CMK (cell line): ENCODE measurements at regions not wholly inside any gene's neighbourhood (a gene's known extent, or its start where the extent isn't known, plus 50 kb on each side); places are given as distances from the start of the nearest gene placed in this dataset.

ENCODE experiments used
- DNase-seq: peaks from one replicate; pipeline ENCODE4 v3.0.0-alpha.2; 2010; ENCODE audit warnings: low read depth

- DNase-seq, result no peak
Observed at GRCh38 chr2:234438305-234438977, 58.4 kb downstream of the ARL4C start.

- no peak for DNase-seq
Observed at GRCh38 chr2:234437642-234438304, 59.1 kb downstream of the ARL4C start.

- DNase-seq, result no peak
Observed at GRCh38 chr2:234436482-234436837, 60.4 kb downstream of the ARL4C start.

- DNase-seq, result no peak
Observed at GRCh38 chr2:234435836-234436481, 60.9 kb downstream of the ARL4C start.

GRCh38 chr2:234433201-234433600 lies 63.7 kb downstream of the ARL4C start:
- no peak for DNase-seq

- DNase-seq, result no peak
Observed at GRCh38 chr2:234430871-234431270, 66.0 kb downstream of the ARL4C start.

GRCh38 chr2:234429265-234429664 lies 67.6 kb downstream of the ARL4C start:
- no peak for DNase-seq

GRCh38 chr2:234427081-234428061 lies 69.5 kb downstream of the ARL4C start:
- DNase-seq, result no peak

- no peak for DNase-seq
Observed at GRCh38 chr2:234426616-234427015, 70.3 kb downstream of the ARL4C start.

- DNase-seq, result no peak
Observed at GRCh38 chr2:234425639-234426603, 71.0 kb downstream of the ARL4C start.

- no peak for DNase-seq
Observed at GRCh38 chr2:234423884-234424283, 73.0 kb downstream of the ARL4C start.

- no peak for DNase-seq
Observed at GRCh38 chr2:234422981-234423431, 73.9 kb downstream of the ARL4C start.

- DNase-seq, result no peak
Observed at GRCh38 chr2:234422273-234422732, 74.6 kb downstream of the ARL4C start.

GRCh38 chr2:234420408-234420807 lies 76.5 kb downstream of the ARL4C start:
- no peak for DNase-seq

- DNase-seq, result no peak
Observed at GRCh38 chr2:234419726-234420125, 77.2 kb downstream of the ARL4C start.

- no peak for DNase-seq
Observed at GRCh38 chr2:234415706-234416105, 81.2 kb downstream of the ARL4C start.

- no peak for DNase-seq
Observed at GRCh38 chr2:234414596-234414995, 82.3 kb downstream of the ARL4C start.

- DNase-seq, result no peak
Observed at GRCh38 chr2:234412726-234413125, 84.2 kb downstream of the ARL4C start.

- no peak for DNase-seq
Observed at GRCh38 chr2:234411793-234412192, 85.1 kb downstream of the ARL4C start.

- no peak for DNase-seq
Observed at GRCh38 chr2:234410526-234410925, 86.4 kb downstream of the ARL4C start.

- DNase-seq, result no peak
Observed at GRCh38 chr2:234409590-234409989, 87.3 kb downstream of the ARL4C start.
